GM21360 (cell line): ENCODE measurements at regions not wholly inside any gene's neighbourhood (a gene's known extent, or its start where the extent isn't known, plus 50 kb on each side); places are given as distances from the start of the nearest gene placed in this dataset.

Experiments used
- ATAC-seq: cut with Tn5 transposase; IDR thresholded peaks from one replicate; pipeline ENCODE4 v1.9.1; 2021; ENCODE audit warnings: mild to moderate bottlenecking, moderate library complexity; ENCODE audit not compliant: unreplicated experiment

GRCh38 chr12:94789510-94790225 lies 139.3 kb upstream of the TMCC3 start:
- no peak for ATAC-seq

GRCh38 chr12:94788298-94788697 lies 137.9 kb upstream of the TMCC3 start:
- no peak for ATAC-seq

DNA sequence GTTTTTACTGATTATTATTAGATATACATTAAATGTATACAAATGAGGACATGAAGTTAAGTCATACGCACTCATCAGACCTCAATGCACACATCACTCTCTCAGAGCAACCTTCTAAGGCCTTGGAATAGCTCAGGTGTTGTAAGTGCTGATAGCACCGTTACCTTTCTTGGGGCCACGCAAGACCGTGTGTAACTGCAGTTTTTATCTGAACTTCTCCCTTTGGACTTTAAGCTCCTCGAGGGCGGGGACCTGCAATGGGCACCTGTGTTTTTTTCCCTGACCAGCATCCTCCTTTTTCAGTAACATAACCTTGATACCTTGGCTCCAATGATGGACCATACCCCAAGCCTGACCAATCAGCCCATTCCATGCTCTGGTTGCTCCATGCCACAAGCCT lies 136.5 kb upstream of the TMCC3 start:
- ATAC-seq: no peak

GRCh38 chr12:94783862-94784261 lies 133.5 kb upstream of the TMCC3 start:
- no peak for ATAC-seq

DNA sequence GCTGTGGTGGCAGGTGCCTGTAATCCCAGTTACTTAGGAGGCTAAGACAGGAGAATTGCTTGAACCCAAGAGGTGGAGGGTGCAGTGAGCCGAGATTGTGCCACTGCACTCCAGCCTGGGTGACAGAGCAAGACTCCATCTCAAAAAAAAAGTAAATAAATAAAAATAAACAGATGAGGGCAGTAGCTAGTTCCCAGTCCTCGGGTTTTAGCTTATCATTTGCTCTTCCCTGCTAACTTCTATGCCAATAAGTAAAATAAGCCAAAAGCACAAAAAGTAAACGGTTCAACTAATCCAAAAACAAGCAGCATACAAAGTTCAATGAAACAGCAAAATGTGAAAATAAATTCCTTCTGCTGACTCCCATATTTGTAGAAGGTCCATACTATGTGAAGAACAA lies 133.0 kb upstream of the TMCC3 start:
- no peak for ATAC-seq

DNA sequence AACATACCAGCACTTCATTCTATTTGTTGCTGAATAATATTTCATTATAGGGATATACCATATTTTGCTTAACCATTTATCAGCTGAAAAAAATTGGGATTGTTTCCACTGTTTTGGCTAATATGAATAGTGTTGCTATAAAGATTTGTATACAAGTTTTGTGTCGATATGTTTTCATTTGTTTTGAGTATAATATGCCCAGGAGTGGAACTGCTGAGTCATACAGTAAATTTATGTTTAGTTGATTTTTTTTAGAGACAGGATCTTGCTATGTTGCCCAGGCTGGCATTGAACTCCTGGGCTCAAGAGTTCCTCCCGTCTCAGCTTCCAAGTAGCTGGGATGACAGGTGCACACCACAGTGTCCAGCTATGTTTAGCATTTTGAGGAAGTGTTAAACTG lies 131.5 kb upstream of the TMCC3 start:
- ATAC-seq: no peak

GRCh38 chr12:94779485-94779884 lies 129.1 kb upstream of the TMCC3 start:
- no peak for ATAC-seq

- ATAC-seq: no peak
Observed at GRCh38 chr12:94777936-94778335, 127.6 kb upstream of the TMCC3 start.

DNA sequence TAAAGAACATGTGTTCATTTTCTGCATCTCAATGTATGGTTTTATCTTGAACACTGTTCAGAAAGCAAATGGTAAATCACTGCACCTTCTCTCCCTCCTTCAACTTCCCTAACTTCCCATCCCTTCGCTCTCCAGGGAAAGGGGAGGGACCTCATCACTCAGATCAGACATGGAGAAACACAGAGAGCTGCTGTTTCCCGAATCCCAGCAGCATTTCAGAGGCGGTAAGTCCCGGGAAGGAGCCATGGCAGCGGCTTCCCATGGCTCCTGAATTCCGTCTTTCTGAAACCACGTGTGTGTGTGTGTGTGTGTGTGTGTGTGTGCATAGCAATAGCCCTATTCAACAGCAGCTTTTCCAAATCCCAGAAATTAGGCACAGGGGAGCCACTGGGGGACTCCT lies 125.4 kb upstream of the TMCC3 start:
- no peak for ATAC-seq

GRCh38 chr12:94771741-94772140 lies 121.4 kb upstream of the TMCC3 start:
- no peak for ATAC-seq

GRCh38 chr12:94771199-94771598 lies 120.8 kb upstream of the TMCC3 start:
- ATAC-seq: no peak

- no peak for ATAC-seq
Observed at GRCh38 chr12:94770791-94771190, 120.4 kb upstream of the TMCC3 start.

- no peak for ATAC-seq
Observed at GRCh38 chr12:94769776-94770759, 119.7 kb upstream of the TMCC3 start.

DNA sequence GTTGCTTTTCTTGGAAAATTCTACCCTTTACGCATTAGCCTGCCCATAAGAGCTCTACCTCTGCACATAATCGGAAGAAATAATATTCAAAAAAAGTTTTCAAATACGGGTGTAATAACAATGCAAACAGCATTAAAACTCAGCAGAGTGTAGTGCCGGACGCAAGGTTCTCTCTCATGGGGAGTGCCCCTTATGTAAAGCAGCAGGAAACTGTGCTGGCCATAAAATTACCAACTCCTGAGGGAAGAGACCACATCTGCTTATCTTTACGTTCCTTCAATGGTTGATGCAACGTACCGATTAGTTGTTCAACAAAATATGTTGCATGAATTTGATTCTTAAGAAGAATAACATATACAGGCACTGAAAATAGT lies 118.7 kb upstream of the TMCC3 start:
- ATAC-seq: peak; percentile 81

DNA sequence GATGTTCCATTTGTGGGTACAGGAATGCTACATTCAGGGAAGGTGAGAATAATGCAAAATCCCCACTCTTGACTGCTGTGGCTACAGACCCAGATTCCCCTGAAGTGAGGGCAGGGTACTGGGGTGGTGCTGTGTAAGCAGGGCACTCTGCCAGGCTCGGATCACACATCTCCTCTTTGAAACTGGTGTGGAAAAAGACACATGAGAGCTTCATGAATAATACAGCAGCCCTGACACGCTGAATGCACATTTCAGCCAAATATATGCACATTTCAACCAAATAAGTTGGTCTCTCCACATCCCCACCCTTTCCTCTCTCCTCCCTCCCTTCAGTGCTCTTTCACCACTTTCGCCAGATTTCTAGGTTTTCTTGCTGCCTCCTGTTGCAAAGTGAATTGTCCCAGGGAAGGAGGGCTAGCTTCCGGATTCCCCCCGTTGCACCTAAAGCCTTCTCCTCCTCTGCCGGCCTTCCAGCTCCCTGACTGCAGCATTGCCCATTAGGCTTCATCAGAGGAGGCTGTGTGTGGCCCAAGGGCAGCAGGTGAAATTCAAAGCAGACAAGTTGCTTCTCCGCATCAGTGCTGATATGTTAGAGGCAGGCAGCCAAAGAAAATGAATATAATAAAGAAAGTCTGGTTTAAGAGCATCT lies 118.2 kb upstream of the TMCC3 start:
- ATAC-seq: peak; percentile 41

GRCh38 chr12:94767956-94768355 lies 117.6 kb upstream of the TMCC3 start:
- ATAC-seq: no peak

DNA sequence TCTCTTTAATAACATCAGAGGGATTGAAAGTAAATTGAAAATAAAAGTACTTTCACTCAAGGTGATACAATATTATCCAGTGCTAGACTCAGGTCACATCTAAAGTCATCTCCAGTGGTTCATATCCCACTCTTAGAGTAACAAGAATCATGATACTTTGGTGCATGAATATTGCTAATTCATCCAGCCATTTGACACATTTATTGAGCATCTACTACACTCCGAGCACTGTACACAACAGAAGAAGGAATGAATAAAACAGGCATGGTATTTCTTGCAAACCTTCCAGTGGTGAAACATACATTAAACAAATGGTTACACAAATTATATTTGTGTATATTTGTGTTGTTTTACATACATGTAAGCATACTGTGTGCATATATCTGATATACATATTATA lies 116.0 kb upstream of the TMCC3 start:
- no peak for ATAC-seq

- no peak for ATAC-seq
Observed at GRCh38 chr12:94763462-94763861, 113.1 kb upstream of the TMCC3 start.

- ATAC-seq: peak; percentile 18
Observed at GRCh38 chr12:94762943-94763342, 112.6 kb upstream of the TMCC3 start.

- peak; percentile 81 for ATAC-seq
Observed at GRCh38 chr12:94762259-94762942, 112.0 kb upstream of the TMCC3 start.

DNA sequence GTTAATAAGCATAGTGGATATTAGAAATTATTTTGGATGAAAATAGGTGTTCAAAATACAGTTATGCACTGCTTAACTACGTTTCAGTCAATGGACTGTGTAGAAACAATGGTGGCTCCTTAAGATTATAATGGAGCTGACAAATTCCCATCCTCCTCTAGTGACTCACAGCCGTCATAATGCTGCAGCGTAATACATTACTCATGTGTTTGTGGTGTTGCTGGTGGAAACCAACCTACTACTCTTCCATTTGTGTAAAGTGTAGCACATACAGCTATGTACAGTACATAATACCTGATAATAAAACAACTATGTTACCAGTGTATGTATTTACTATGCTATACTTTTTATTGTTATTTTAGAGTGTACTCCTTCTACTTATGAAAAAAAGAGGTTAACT lies 111.2 kb upstream of the TMCC3 start:
- no peak for ATAC-seq
